ENCODE measurements at regions not wholly inside any gene's neighbourhood (a gene's known extent, or its start where the extent isn't known, plus 50 kb on each side); places are given as distances from the start of the nearest gene placed in this dataset.

DNA sequence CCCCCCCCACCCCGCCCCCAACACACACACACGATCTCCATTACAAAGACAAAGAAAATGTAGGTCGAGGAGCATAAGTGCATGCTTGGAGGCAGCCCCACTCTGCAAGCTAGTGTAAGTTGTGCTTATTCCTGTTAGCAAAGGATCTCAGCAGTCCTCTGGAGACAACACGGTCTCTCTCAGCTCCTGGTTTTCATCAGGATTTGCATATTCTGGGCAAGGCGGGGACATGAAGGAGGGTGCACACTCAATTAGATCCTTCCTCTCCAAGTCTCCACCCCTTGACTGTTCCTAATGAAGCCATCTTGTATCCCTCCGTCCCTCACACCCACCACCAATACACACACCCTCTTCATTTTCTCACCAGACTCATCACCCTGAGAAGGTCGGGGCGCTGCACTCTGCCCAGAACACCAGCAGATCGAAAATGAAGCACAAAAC lies 63.8 kb downstream of the MRPL46 start:
- no peak overlapping the region for H3K4me3 Mint-ChIP-seq
- H3K27me3 Mint-ChIP-seq: no peaks in the 10 kb centered on the region
- no peaks in the 10 kb centered on the region for H3K9me3 Mint-ChIP-seq
- H3K36me3 Mint-ChIP-seq: no peaks in the 10 kb centered on the region
- ATAC-seq (replicated peaks): no peak
- peaks cover 19 to 29% of the 10 kb centered on the region in 2 donors for H3K4me1 Mint-ChIP-seq
- DNase-seq: no peak
- no peak overlapping the region for H3K27ac Mint-ChIP-seq

DNA sequence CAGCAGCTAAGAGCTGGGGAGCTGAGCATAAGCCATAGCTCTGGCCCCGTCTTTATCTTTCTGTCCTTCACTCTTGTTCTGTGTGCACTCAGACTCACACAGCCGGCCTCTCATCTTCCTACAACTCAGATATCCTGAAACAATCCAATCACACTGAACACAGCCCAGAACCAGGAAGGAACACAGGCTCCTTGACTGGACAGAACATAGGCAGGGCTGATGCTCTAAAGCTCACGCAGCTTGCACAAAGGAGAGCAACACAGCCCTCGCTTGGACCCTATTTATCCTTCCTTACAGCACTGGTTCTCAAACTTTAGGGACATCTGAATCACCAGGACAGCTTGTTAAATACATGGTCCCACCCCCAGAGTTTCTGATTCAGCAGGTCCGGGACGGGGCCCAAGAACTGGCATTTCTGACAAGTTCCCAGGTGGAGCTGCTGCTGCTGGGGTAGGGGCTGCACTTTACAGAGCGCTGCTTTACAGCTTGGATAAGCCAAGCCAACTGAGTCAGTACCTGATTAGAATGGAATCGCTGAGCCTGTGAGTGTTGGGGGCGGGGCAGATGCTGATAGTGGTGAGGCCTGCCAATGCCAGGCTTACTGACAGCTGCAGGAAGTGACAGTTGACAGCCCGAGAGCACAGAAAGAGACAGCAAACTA lies 65.1 kb downstream of the MRPL46 start:
- Mint-ChIP-seq H3K27me3 (no peaks in the 10 kb centered on the region), H3K4me1 (peaks cover 19 to 29% of the 10 kb centered on the region in 2 donors), H3K4me3 (peak overlapping the region; percentile 15 to 41), H3K27ac (peak overlapping the region; percentile 9), H3K36me3 (no peaks in the 10 kb centered on the region), H3K9me3 (no peaks in the 10 kb centered on the region)
- ATAC-seq (replicated peaks) (peak; percentile 76 to 78), DNase-seq (peak; percentile 9)

DNA sequence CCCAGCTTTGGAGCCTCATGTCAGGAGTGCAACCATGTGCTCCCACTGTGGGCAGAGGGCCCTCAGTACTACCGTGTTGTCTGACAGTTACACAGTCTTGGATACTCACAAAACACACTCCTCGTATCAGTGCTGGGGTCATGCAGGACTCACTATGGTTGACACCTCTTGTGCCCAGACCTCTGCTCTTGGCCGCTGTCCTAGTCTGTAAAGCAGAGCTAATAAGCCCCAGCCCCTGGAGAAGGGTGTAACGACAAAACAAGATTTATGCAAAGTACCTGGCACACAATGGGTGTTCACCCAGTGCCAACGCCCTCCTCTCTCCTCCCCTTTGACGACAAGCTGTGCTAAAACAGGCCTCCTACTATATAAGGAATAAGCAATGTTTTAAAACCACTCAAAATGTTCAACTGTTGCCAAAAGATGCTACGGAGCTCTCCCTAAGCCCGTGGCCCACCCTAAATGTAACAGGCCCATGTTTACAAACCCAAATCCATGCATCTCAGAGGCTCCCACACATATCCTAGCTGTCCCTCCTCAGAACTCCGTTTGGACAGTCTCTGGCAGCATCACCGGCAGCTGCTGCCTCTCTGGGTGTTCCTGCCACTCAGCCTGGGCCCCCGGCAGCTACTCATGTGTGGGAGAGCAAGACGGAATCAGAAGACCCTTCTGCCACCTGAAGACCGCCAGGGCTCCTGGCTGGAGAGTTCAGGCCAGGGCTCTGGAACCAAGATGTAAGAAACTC lies 65.8 kb downstream of the MRPL46 start:
- Mint-ChIP-seq H3K4me3 (peak overlapping the region in 1 of 2 donors; percentile 41), H3K27ac (no peak overlapping the region), H3K36me3 (no peaks in the 10 kb centered on the region)

DNA sequence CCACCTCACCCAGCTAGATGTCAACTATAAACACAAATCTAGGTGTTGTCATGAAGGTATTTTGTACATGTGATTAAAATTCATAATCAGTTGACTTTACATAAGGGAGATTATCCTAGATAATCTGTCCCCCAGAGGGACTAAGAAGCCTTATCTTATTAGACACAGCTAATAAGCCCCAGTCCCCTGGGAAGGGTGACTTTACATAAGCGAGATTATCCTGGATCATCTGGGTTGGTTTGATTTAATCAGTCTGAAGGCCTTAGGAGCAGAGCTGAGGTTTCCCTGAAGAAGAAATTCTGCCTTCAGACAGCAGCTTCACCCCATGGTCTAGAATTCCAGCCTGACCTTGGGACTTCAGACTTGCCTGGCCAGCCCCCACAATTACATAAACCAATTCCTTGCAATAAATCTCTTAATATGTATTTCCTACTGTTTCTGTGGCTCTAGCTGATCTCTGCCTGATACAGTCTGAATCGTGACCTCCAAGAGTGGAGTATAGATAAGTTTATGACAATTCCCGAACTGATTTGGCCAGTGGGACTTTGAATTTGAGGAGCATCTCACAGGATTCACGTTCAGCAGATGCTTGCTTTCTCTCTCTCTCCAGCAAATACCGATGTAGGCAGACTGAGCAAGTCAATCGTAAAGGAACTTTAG lies 66.5 kb downstream of the MRPL46 start:
- no peak for DNase-seq
- Mint-ChIP-seq H3K27ac (no peak overlapping the region), H3K4me1 (peaks cover 19 to 29% of the 10 kb centered on the region in 2 donors), H3K4me3 (no peak overlapping the region), H3K27me3 (no peaks in the 10 kb centered on the region), H3K9me3 (no peaks in the 10 kb centered on the region), H3K36me3 (no peaks in the 10 kb centered on the region)
- no peak for ATAC-seq (replicated peaks)

More for the DNA sequence above, 65.8 kb downstream of the MRPL46 start:
- DNase-seq (no peak), ATAC-seq (replicated peaks) (peak; percentile 44 to 49)
- Mint-ChIP-seq H3K9me3 (no peaks in the 10 kb centered on the region), H3K27me3 (no peaks in the 10 kb centered on the region), H3K4me1 (peaks cover 19 to 29% of the 10 kb centered on the region in 2 donors)

DNA sequence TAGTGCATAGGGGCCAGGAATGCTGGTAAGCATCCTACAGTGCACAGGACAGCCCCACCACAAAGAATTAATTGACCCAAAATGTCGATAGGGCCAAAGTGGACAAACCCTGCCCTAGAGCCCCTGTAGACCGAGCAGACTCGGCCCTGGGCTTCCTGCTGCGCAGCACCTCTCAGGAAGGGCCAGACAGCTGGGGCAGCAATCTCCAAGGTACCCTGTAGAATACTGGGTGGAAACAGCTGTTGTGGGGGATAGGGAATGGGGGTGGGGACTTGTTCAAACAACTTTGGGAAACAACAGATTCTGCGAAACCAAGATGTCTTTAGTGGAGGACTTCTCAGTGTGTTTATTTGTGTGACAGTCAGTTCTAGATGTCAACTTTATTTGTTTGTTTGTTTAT lies 67.1 kb downstream of the MRPL46 start:
- no peak for DNase-seq
- Mint-ChIP-seq H3K36me3 (no peaks in the 10 kb centered on the region), H3K4me3 (no peak overlapping the region), H3K9me3 (no peaks in the 10 kb centered on the region), H3K27me3 (no peaks in the 10 kb centered on the region), H3K4me1 (peaks cover 19 to 29% of the 10 kb centered on the region in 2 donors), H3K27ac (no peak overlapping the region)
- ATAC-seq (replicated peaks): no peak

DNA sequence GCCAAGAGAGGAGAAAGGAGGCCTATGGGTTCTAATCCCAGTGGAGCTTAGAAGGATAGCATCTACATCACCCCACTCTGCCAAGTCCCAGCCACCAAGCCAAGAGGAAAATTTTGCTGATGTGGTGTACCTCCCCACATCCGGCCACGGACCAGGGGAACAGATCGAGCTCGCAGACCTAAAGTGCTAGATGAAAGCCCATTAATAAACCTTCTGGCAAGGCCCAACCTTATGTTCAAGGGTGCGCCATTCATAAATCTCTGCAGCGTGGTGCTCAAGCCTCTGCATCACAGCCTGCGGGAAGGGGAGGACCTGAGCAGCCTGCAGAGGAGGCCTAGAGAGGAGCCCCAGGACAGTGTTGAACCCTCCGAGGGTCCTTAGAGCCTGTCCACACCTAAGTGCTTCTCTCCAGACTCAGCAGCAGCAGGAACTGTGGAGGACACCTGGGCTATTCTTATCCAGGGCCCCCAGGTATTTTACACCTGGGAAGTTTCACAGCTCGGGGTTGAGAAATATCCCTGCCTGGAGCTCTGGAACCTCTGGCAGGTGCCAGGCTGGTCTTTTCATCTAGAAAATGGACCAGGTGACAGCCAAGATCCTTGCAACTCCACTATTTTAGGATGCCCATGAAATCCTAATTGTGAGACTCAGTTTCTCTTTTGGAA lies 68.0 kb downstream of the MRPL46 start:
- ATAC-seq (replicated peaks): no peak
- H3K27ac Mint-ChIP-seq: no peak overlapping the region

DNA sequence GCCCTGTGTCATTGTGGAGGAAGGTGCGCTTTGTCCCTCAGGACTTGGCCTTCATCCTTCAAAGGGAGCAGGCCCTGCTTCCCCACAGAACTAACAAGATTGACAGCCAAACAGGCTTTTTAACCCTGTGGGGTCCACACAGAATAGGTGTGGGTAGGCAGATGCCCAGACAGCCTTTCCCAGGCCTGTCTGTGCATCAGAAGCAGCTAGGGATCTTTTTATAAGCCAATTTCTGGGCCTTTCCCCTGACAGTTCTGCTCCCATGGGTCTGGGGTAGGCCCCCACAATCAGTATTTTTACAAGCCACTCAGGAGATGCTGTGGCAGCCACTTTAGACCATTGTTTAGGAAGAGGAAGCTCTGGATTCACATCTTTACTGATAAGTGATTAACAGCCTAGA lies 69.2 kb downstream of the MRPL46 start:
- Mint-ChIP-seq H3K27me3 (no peaks in the 10 kb centered on the region), H3K27ac (no peak overlapping the region), H3K36me3 (no peaks in the 10 kb centered on the region), H3K9me3 (no peaks in the 10 kb centered on the region), H3K4me3 (no peak overlapping the region), H3K4me1 (peaks cover 23 to 28% of the 10 kb centered on the region in 2 donors)
- ATAC-seq (replicated peaks) (no peak), DNase-seq (no peak)

More for the DNA sequence above, 68.0 kb downstream of the MRPL46 start:
- Mint-ChIP-seq H3K36me3 (no peaks in the 10 kb centered on the region), H3K4me3 (no peak overlapping the region), H3K9me3 (no peaks in the 10 kb centered on the region), H3K27me3 (no peaks in the 10 kb centered on the region), H3K4me1 (peaks cover 19 to 29% of the 10 kb centered on the region in 2 donors)
- no peak for DNase-seq

DNA sequence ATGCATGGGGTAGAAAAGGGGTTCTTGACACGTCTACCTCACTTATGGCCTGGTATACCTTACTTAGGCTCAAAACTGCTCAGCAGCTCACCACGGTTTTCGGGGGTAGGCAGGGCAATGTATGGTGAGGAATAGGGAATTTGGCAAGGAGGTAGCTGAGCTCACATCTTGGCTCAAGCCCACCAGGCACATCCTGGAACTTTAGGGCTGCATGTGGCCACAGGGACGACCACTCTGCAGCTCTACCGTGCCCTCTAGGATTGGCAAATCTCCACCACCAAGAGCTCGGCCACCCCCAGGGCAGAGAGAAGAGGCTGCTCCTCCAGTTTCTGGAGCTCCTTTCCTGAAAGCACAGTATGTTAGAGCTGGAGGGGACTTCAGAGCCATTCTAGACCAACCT lies 69.7 kb downstream of the MRPL46 start:
- no peaks in the 10 kb centered on the region for H3K36me3 Mint-ChIP-seq
- H3K27ac Mint-ChIP-seq: no peak overlapping the region
- H3K27me3 Mint-ChIP-seq: no peaks in the 10 kb centered on the region

DNA sequence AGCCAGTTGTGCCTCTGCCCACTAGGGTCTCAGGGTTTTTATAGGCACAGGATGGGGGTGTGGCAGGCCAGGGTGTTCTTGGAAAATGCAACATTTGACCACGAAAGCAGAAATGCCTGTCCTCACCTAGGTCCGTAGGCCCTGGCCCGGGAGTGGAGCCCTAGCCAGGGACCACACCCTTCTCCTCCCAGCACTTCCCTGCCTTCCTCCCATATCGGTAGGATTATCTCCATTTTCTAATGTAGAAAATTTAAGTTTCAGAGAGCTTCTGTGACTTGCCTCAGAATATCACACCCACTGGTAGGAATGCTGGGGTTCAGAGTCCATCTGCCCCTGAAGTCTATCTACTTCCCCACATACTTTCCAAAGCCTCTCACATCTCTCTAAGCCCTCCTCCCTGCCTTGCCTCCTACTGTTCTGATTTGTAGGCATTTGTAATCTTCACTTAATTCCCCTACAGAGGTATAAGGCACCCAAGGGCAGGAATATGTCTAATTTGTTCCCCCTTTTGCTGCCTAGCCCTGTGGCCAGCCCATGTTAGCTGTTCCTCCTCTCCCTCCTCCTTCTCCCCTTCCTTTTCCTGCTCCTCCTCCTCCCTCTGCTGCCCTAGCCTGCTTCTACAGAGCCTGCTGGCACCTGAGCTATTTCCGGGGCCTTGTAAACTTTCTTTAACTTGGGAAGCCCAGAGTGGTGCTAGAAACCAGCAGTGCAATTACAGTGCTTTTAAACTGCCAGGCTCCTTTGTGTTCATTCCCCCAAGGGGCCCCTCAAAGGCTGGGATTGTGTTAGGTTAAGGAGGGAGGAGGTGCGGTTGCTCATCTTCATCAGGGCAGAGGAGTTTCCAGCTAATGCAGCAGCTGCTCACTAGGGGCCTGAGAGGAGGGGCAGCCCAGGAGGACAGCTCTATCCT lies 71.1 kb downstream of the MRPL46 start:
- Mint-ChIP-seq H3K4me1 (peaks cover 9% of the 10 kb centered on the region in 2 donors), H3K27me3 (no peaks in the 10 kb centered on the region), H3K9me3 (no peaks in the 10 kb centered on the region)

More for the DNA sequence above, 69.7 kb downstream of the MRPL46 start:
- ATAC-seq (replicated peaks): no peak
- Mint-ChIP-seq H3K4me3 (no peak overlapping the region), H3K9me3 (no peaks in the 10 kb centered on the region), H3K4me1 (peaks cover 20 to 23% of the 10 kb centered on the region in 2 donors)
- no peak for DNase-seq

DNA sequence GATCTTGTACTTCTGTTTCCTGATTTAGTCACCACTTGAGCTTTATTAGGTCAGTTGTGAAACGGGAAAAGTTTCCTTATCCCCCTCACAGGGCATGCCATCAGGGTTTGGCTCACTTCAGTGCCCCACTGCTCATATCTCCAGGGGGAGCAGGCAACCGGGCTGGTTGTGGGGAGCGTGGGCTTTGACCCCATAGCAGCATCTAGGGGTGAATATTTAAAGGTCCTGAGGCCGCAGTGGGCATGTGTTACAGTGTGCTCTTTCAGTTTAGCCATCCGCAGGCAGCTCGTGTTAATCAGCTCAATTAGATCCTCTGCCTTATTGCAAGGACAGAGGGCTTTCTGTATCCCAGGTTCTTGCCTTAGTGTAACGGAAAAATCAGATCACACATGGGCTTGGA lies 71.9 kb downstream of the MRPL46 start:
- H3K4me3 Mint-ChIP-seq: no peak overlapping the region
- H3K4me1 Mint-ChIP-seq: peaks cover 6% of the 10 kb centered on the region in 2 donors
- no peaks in the 10 kb centered on the region for H3K9me3 Mint-ChIP-seq
- ATAC-seq (replicated peaks) (no peak), DNase-seq (no peak)
- H3K27ac Mint-ChIP-seq: no peak overlapping the region
- H3K27me3 Mint-ChIP-seq: no peaks in the 10 kb centered on the region
- H3K36me3 Mint-ChIP-seq: no peaks in the 10 kb centered on the region

More for the DNA sequence above, 71.1 kb downstream of the MRPL46 start:
- no peak for ATAC-seq (replicated peaks)
- no peak for DNase-seq
- no peaks in the 10 kb centered on the region for H3K36me3 Mint-ChIP-seq
- no peak overlapping the region for H3K27ac Mint-ChIP-seq
- no peak overlapping the region for H3K4me3 Mint-ChIP-seq

DNA sequence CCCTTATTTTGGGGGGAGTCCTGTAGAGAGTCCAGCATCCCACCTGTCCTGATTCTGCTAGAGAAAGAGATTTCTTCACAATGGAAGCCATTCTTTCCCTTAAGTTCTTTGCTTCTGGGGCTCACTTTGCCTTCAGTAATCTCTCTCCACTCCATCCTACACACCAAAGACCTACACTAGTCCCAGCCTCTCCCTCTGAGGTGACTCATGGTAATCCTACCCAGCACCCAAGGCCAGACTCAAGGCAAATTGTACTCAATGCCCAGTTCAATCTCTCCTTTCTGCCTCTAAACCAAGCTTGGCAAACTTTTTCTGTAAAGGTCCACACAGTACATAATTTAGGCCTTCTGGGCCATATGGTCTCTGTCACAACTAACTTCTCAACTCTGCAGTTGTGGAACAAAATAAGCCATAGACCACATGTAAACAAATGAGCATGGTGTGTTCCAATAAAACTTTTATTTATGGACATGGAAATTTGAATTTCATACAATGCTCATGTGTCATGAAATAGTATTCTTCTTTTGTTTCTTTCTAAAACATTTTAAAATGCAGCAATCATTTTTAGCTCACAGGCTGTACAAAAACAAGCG lies 72.5 kb downstream of the MRPL46 start:
- ATAC-seq (replicated peaks) (no peak), DNase-seq (no peak)
- Mint-ChIP-seq H3K4me3 (no peak overlapping the region), H3K36me3 (no peaks in the 10 kb centered on the region), H3K9me3 (no peaks in the 10 kb centered on the region), H3K27ac (no peak overlapping the region), H3K27me3 (no peaks in the 10 kb centered on the region), H3K4me1 (peaks cover 6% of the 10 kb centered on the region in 2 donors)

DNA sequence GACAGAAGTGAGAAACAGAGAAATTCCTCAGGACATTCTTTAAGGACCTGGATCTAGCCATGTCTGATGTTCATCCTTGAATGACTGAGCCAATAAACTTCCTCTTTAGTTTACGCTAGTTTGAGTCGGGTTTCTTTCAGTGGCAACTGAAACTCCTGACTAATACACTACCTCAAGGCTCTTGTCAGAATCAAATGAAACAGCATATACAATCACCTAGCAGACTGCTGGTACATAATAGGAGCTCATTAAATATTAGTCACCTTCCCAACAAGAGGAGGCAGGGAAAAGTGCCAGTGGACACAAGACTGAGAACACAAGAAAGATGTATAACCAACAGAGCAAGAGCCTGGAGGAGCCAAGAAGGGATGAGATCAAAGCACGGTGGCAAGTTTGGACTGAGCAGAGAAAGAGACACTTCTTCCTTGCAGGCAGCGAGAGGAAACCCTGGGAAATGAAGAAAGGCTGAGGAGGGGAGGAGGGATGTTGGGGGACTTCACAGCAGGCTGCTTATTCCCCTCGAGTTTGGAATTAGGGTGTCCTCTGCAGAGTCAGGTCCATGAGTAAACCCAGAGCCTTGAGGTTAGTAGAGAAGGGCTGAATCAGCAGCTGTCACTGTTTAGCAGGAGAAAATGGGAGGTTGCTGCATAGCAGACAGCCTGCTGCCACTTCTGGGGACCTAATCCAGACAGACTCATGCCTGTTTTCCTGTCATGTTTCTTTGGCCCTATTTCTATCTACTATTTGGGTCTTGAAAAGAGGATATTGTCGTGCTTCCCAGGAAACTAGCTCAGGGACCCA lies 73.3 kb downstream of the MRPL46 start:
- Mint-ChIP-seq H3K36me3 (no peaks in the 10 kb centered on the region), H3K27ac (no peak overlapping the region), H3K9me3 (no peaks in the 10 kb centered on the region), H3K4me1 (peaks cover 6% of the 10 kb centered on the region in 2 donors), H3K4me3 (no peak overlapping the region), H3K27me3 (no peaks in the 10 kb centered on the region)
- DNase-seq (no peak), ATAC-seq (replicated peaks) (peak; percentile 71 to 86)
